ENCODE measurements at regions not wholly inside any gene's neighbourhood (a gene's known extent, or its start where the extent isn't known, plus 50 kb on each side); places are given as distances from the start of the nearest gene placed in this dataset.
"Not testable (repeated sequence)": the region's sequence is repeated elsewhere in the genome, so short reads cannot be mapped to it uniquely, and the experiment has no call there.

DNA sequence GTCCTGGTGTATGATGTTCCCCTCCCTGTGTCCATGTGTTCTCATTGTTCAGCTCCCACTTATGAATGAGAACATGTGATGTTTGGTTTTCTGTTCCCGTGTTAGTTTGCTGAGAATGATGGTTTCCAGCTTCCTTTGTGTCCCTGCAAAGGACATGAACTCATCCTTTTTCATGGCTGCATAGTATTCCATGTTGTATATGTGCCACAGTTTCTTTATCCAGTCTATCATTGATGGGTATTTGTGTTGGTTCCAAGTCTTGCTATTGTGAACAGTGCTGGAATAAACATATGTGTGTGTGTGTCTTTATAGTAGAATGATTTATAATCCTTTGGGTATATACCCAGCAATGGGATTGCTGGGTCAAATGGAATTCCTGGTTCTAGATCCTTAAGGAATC lies 1427.3 kb upstream of the SLC10A2 start:
- TF ChIP-seq, protein P1, sequence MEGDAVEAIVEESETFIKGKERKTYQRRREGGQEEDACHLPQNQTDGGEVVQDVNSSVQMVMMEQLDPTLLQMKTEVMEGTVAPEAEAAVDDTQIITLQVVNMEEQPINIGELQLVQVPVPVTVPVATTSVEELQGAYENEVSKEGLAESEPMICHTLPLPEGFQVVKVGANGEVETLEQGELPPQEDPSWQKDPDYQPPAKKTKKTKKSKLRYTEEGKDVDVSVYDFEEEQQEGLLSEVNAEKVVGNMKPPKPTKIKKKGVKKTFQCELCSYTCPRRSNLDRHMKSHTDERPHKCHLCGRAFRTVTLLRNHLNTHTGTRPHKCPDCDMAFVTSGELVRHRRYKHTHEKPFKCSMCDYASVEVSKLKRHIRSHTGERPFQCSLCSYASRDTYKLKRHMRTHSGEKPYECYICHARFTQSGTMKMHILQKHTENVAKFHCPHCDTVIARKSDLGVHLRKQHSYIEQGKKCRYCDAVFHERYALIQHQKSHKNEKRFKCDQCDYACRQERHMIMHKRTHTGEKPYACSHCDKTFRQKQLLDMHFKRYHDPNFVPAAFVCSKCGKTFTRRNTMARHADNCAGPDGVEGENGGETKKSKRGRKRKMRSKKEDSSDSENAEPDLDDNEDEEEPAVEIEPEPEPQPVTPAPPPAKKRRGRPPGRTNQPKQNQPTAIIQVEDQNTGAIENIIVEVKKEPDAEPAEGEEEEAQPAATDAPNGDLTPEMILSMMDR (IDR thresholded peaks at IDR 0.05) = not testable (repeated sequence)
- TF ChIP-seq POLR2A (IDR thresholded peaks at IDR 0.05) = not testable (repeated sequence)

Data from thyroid gland (tissue), 4 donors.